ENCODE measurements at regions not wholly inside any gene's neighbourhood (a gene's known extent, or its start where the extent isn't known, plus 50 kb on each side); places are given as distances from the start of the nearest gene placed in this dataset.

- no peaks in the 10 kb centered on the region for H3K4me1 ChIP-seq (ENCODE audit: insufficient read depth)
- H3K36me3 ChIP-seq (replicated peaks; ENCODE audit: insufficient read depth, low read depth), result no peaks in the 10 kb centered on the region
- H3K4me3 ChIP-seq, result no peak overlapping the region
- H3K27ac ChIP-seq, result no peak overlapping the region
- H3K79me2 ChIP-seq, result no peaks in the 10 kb centered on the region
- no peaks in the 10 kb centered on the region for H3K27me3 ChIP-seq
- no peak for DNase-seq (ENCODE audit: low spot score)
- 84% methylated on average over 7 of the region's 7 CpGs for WGBS (ENCODE audit: low lambda C conversion rate, missing lambda C conversion rate)
- no peak overlapping the region for H3K4me2 ChIP-seq
- H3K9me3 ChIP-seq (ENCODE audit: low read depth), result no peaks in the 10 kb centered on the region
- H2AFZ ChIP-seq, result no peak overlapping the region
- H4K20me1 ChIP-seq (ENCODE audit: insufficient read depth, poor library complexity, severe bottlenecking), result no peaks in the 10 kb centered on the region
- TF ChIP-seq EZH2phosphoT487 (IDR thresholded peaks at IDR 0.05; ENCODE audit: low read depth, severe bottlenecking, unreplicated experiment) (no peak), CTCF (IDR thresholded peaks at IDR 0.05; ENCODE audit: poor library complexity) (no peak), EZH2 (IDR thresholded peaks at IDR 0.05; ENCODE audit: borderline replicate concordance) (no peak)
- H3K9me2 ChIP-seq (replicated peaks; ENCODE audit: insufficient read depth), result no peaks in the 10 kb centered on the region
Measured at GRCh38 chr4:100799761-100800539, 282.1 kb upstream of the EMCN start.

GRCh38 chr4:100797791-100798190 is 280.0 kb upstream of the EMCN start:
- no peak for TF ChIP-seq CTCF (IDR thresholded peaks at IDR 0.05; ENCODE audit: poor library complexity)
- no peak for TF ChIP-seq EZH2 (IDR thresholded peaks at IDR 0.05; ENCODE audit: borderline replicate concordance)
- TF ChIP-seq EZH2phosphoT487 (IDR thresholded peaks at IDR 0.05; ENCODE audit: low read depth, severe bottlenecking, unreplicated experiment), result no peak

GRCh38 chr4:100797356-100797755 is 279.5 kb upstream of the EMCN start:
- Histone ChIP-seq H3K4me3 (no peak overlapping the region), H2AFZ (no peak overlapping the region), H3K27ac (no peak overlapping the region), H3K79me2 (no peaks in the 10 kb centered on the region), H4K20me1 (ENCODE audit: insufficient read depth, poor library complexity, severe bottlenecking) (no peaks in the 10 kb centered on the region), H3K4me1 (ENCODE audit: insufficient read depth) (no peaks in the 10 kb centered on the region), H3K27me3 (no peaks in the 10 kb centered on the region), H3K4me2 (no peak overlapping the region), H3K36me3 (replicated peaks; ENCODE audit: insufficient read depth, low read depth) (no peaks in the 10 kb centered on the region), H3K9me3 (ENCODE audit: low read depth) (no peaks in the 10 kb centered on the region), H3K9me2 (replicated peaks; ENCODE audit: insufficient read depth) (no peaks in the 10 kb centered on the region)
- no peak for TF ChIP-seq EZH2 (IDR thresholded peaks at IDR 0.05; ENCODE audit: borderline replicate concordance)
- no peak for TF ChIP-seq CTCF (IDR thresholded peaks at IDR 0.05; ENCODE audit: poor library complexity)
- TF ChIP-seq EZH2phosphoT487 (IDR thresholded peaks at IDR 0.05; ENCODE audit: low read depth, severe bottlenecking, unreplicated experiment), result no peak
- no peak for DNase-seq (ENCODE audit: low spot score)
- WGBS (ENCODE audit: low lambda C conversion rate, missing lambda C conversion rate), result 92% methylated on average over 1 of the region's 1 CpG

More at GRCh38 chr4:100797791-100798190, 280.0 kb upstream of the EMCN start:
- H3K4me2 ChIP-seq, result no peak overlapping the region
- no peaks in the 10 kb centered on the region for H3K27me3 ChIP-seq
- H3K27ac ChIP-seq, result no peak overlapping the region
- no peaks in the 10 kb centered on the region for H3K36me3 ChIP-seq (replicated peaks; ENCODE audit: insufficient read depth, low read depth)
- no peaks in the 10 kb centered on the region for H4K20me1 ChIP-seq (ENCODE audit: insufficient read depth, poor library complexity, severe bottlenecking)
- DNase-seq (ENCODE audit: low spot score), result no peak
- no peaks in the 10 kb centered on the region for H3K9me2 ChIP-seq (replicated peaks; ENCODE audit: insufficient read depth)
- no peaks in the 10 kb centered on the region for H3K79me2 ChIP-seq
- H3K4me1 ChIP-seq (ENCODE audit: insufficient read depth), result no peaks in the 10 kb centered on the region
- 0% methylated on average over 1 of the region's 1 CpG for WGBS (ENCODE audit: low lambda C conversion rate, missing lambda C conversion rate)
- no peaks in the 10 kb centered on the region for H3K9me3 ChIP-seq (ENCODE audit: low read depth)
- H3K4me3 ChIP-seq, result no peak overlapping the region
- H2AFZ ChIP-seq, result no peak overlapping the region
